ENCODE measurements at regions not wholly inside any gene's neighbourhood (a gene's known extent, or its start where the extent isn't known, plus 50 kb on each side); places are given as distances from the start of the nearest gene placed in this dataset.

- no peak overlapping the region for H3K4me3 ChIP-seq (ENCODE audit: control insufficient read depth, low read depth, low read length)
Observed at GRCh38 chr4:18198653-18199052, 177.1 kb upstream of the LCORL start.

GRCh38 chr4:18197467-18197866, 175.9 kb upstream of the LCORL start:
- no peak overlapping the region for H3K4me3 ChIP-seq (ENCODE audit: control insufficient read depth, low read depth, low read length)
- TF ChIP-seq CTCF (conservative IDR thresholded peaks at IDR 0.05; ENCODE audit: control insufficient read depth, insufficient read depth, low read depth, low read length) = no peak
- DNase-seq (ENCODE audit: low read depth) = no peak

More at GRCh38 chr4:18198653-18199052, 177.1 kb upstream of the LCORL start:
- no peak for DNase-seq (ENCODE audit: low read depth)
- no peak for TF ChIP-seq CTCF (conservative IDR thresholded peaks at IDR 0.05; ENCODE audit: control insufficient read depth, insufficient read depth, low read depth, low read length)

GRCh38 chr4:18194278-18194677, 172.7 kb upstream of the LCORL start:
- DNase-seq (ENCODE audit: low read depth) = no peak

GRCh38 chr4:18192901-18193300, 171.3 kb upstream of the LCORL start:
- TF ChIP-seq CTCF (conservative IDR thresholded peaks at IDR 0.05; ENCODE audit: control insufficient read depth, insufficient read depth, low read depth, low read length) = no peak
- no peak overlapping the region for H3K4me3 ChIP-seq (ENCODE audit: control insufficient read depth, low read depth, low read length)
- no peak for DNase-seq (ENCODE audit: low read depth)

More at GRCh38 chr4:18194278-18194677, 172.7 kb upstream of the LCORL start:
- TF ChIP-seq CTCF (conservative IDR thresholded peaks at IDR 0.05; ENCODE audit: control insufficient read depth, insufficient read depth, low read depth, low read length) = no peak
- no peak overlapping the region for H3K4me3 ChIP-seq (ENCODE audit: control insufficient read depth, low read depth, low read length)

- H3K4me3 ChIP-seq (ENCODE audit: control insufficient read depth, low read depth, low read length) = no peak overlapping the region
- no peak for DNase-seq (ENCODE audit: low read depth)
- TF ChIP-seq CTCF (conservative IDR thresholded peaks at IDR 0.05; ENCODE audit: control insufficient read depth, insufficient read depth, low read depth, low read length) = no peak
Observed at GRCh38 chr4:18185491-18185890, 163.9 kb upstream of the LCORL start.

GRCh38 chr4:18180892-18181291, 159.3 kb upstream of the LCORL start:
- no peak for TF ChIP-seq CTCF (conservative IDR thresholded peaks at IDR 0.05; ENCODE audit: control insufficient read depth, insufficient read depth, low read depth, low read length)
- H3K4me3 ChIP-seq (ENCODE audit: control insufficient read depth, low read depth, low read length) = no peak overlapping the region
- DNase-seq (ENCODE audit: low read depth) = no peak

GRCh38 chr4:18180122-18180521, 158.6 kb upstream of the LCORL start:
- H3K4me3 ChIP-seq (ENCODE audit: control insufficient read depth, low read depth, low read length) = no peak overlapping the region
- DNase-seq (ENCODE audit: low read depth) = no peak
- TF ChIP-seq CTCF (conservative IDR thresholded peaks at IDR 0.05; ENCODE audit: control insufficient read depth, insufficient read depth, low read depth, low read length) = no peak
